IMR-90 (cell line): ENCODE measurements at regions not wholly inside any gene's neighbourhood (a gene's known extent, or its start where the extent isn't known, plus 50 kb on each side); places are given as distances from the start of the nearest gene placed in this dataset.

Source experiments
- ATAC-seq: fragments of 200-7000 bp; cut with Tn5 transposase; 2 replicates; pipeline ENCODE4 v1.9.1; 2020; ENCODE audit warnings: low read depth, mild to moderate bottlenecking, moderate library complexity
- BruUV-seq: library from RNA; stranded (reverse); fragments of 400-500 nt; replicated peaks from 2 replicates; lab custom pipeline; 2021; lab: Mats Ljungman, UMichigan
- CTCF ChIA-PET: fragments of 300-600 bp; formaldehyde crosslinking; extraction: SDS; loops from one replicate; lab custom pipeline; 2021; ENCODE audit warnings: antibody characterized with exemption; lab: Yijun Ruan, JAX
- POLR2A ChIA-PET: fragments of 300-600 bp; sonication (Branson Sonifier 250); formaldehyde crosslinking; loops from one replicate; lab custom pipeline; 2022; ENCODE audit warnings: antibody characterized with exemption; ENCODE audit not compliant: unreplicated experiment; lab: Charles Lee
- DNase-seq: peaks from one replicate; pipeline ENCODE4 v3.0.0; 2013
- H2AFZ ChIP-seq: replicated peaks from 2 replicates; pipeline ENCODE3; 2013; ENCODE audit warnings: low read length, mild to moderate bottlenecking; ENCODE audit not compliant: poor library complexity
- H2AK5ac ChIP-seq: 2 replicates; pipeline ENCODE4 v1.6.1; 2013; ENCODE audit warnings: low read depth, low read length, inconsistent platforms
- H2AK9ac ChIP-seq: replicated peaks from 2 replicates; pipeline ENCODE3; 2013; ENCODE audit warnings: mild to moderate bottlenecking, low read depth, low read length, moderate library complexity; ENCODE audit not compliant: poor library complexity
- H2BK120ac ChIP-seq: 2 replicates; pipeline ENCODE4 v1.6.1; 2013; ENCODE audit warnings: low read depth, low read length, inconsistent platforms
- H2BK15ac ChIP-seq: 3 replicates; pipeline ENCODE4 v1.6.1; 2013; ENCODE audit warnings: low read depth, low read length, inconsistent platforms
- H2BK20ac ChIP-seq: 2 replicates; pipeline ENCODE4 v1.6.1; 2013; ENCODE audit warnings: low read depth, mild to moderate bottlenecking, inconsistent platforms, low read length, moderate library complexity
- H2BK5ac ChIP-seq: 2 replicates; pipeline ENCODE4 v1.6.1; 2013; ENCODE audit warnings: mild to moderate bottlenecking, low read depth, low read length, inconsistent platforms; ENCODE audit not compliant: poor library complexity, severe bottlenecking
- H3K14ac ChIP-seq: replicated peaks from 2 replicates; pipeline ENCODE4 v1.6.1; 2013; ENCODE audit warnings: low read depth, low read length, inconsistent platforms
- H3K18ac ChIP-seq: 2 replicates; pipeline ENCODE4 v1.6.1; 2013; ENCODE audit warnings: low read depth, low read length, control low read depth
- H3K23ac ChIP-seq: 2 replicates; pipeline ENCODE4 v1.6.1; 2013; ENCODE audit warnings: low read depth, low read length, inconsistent platforms
- H3K27ac ChIP-seq: 2 replicates; pipeline ENCODE4 v1.5.1; 2013; ENCODE audit warnings: mild to moderate bottlenecking, control low read depth, low read length; ENCODE audit not compliant: insufficient read depth
- H3K27me3 ChIP-seq: 2 replicates; pipeline ENCODE4 v1.6.1; 2013; ENCODE audit warnings: low read length; ENCODE audit not compliant: control insufficient read depth, insufficient read depth
- H3K36me3 ChIP-seq: 2 replicates; pipeline ENCODE4 v1.6.1; 2013; ENCODE audit warnings: low read length, mixed read lengths; ENCODE audit not compliant: control insufficient read depth, insufficient read depth
- H3K4ac ChIP-seq: 2 replicates; pipeline ENCODE4 v1.6.1; 2013; ENCODE audit warnings: low read depth, low read length, inconsistent platforms
- H3K4me1 ChIP-seq: 2 replicates; pipeline ENCODE4 v1.6.1; 2013; ENCODE audit warnings: low read length, mixed read lengths; ENCODE audit not compliant: control insufficient read depth, insufficient read depth
- H3K4me2 ChIP-seq: 2 replicates; pipeline ENCODE4 v1.6.1; 2013; ENCODE audit warnings: low read depth, mild to moderate bottlenecking, control low read depth, low read length, moderate library complexity
- H3K4me3 ChIP-seq: 2 replicates; pipeline ENCODE4 v1.5.1; 2013; ENCODE audit warnings: low read depth, mild to moderate bottlenecking, control low read depth, low read length, moderate library complexity; ENCODE audit not compliant: insufficient read depth
- H3K56ac ChIP-seq: 2 replicates; pipeline ENCODE4 v1.6.1; 2013; ENCODE audit warnings: low read length, inconsistent platforms; ENCODE audit not compliant: insufficient read depth; ENCODE audit errors: extremely low read depth
- H3K79me1 ChIP-seq, 2 experiments: 2 replicates each; pipeline ENCODE4 v1.6.1; 2013; ENCODE audit warnings: low read length in 2 of 2, inconsistent platforms in 1 of 2, low read depth in 1 of 2
- H3K9ac ChIP-seq: 2 replicates; pipeline ENCODE4 v1.6.1; 2013; ENCODE audit warnings: low read depth, low read length, control low read depth
- H3K9me1 ChIP-seq: 2 replicates; pipeline ENCODE4 v1.6.1; 2013; ENCODE audit warnings: low read length, inconsistent platforms; ENCODE audit not compliant: insufficient read depth
- H3K9me3 ChIP-seq: 2 replicates; pipeline ENCODE4 v1.6.1; 2013; ENCODE audit warnings: low read length; ENCODE audit not compliant: control insufficient read depth, insufficient read depth
- H4K20me1 ChIP-seq: 2 replicates; pipeline ENCODE4 v1.6.1; 2013; ENCODE audit warnings: low read length, inconsistent platforms; ENCODE audit not compliant: insufficient read depth
- H4K5ac ChIP-seq: 2 replicates; pipeline ENCODE4 v1.6.1; 2013; ENCODE audit warnings: mild to moderate bottlenecking, low read depth, low read length, control low read depth
- H4K8ac ChIP-seq, 2 experiments: 2 replicates each; pipeline ENCODE4 v1.6.1; 2013; ENCODE audit warnings: low read depth in 2 of 2, low read length in 2 of 2, control low read depth in 1 of 2, inconsistent platforms in 1 of 2
- H4K91ac ChIP-seq: 2 replicates; pipeline ENCODE4 v1.6.1; 2013; ENCODE audit warnings: low read depth, low read length, inconsistent platforms; ENCODE audit not compliant: insufficient read depth
- POLR2A ChIP-seq: IDR thresholded peaks from 2 replicates; pipeline ENCODE4 v1.6.1; 2012; ENCODE audit warnings: mild to moderate bottlenecking, low read depth, low read length
- WGBS, 2 experiments: methylation state at CpG; one replicate each; pipeline versions ENCODE4 v1.1.5 to v1.1.7; 2013; ENCODE audit warnings: missing lambda C conversion rate in 2 of 2; ENCODE audit not compliant: insufficient read length in 1 of 2; ENCODE audit errors: extremely low coverage in 2 of 2; 5-methylcytosine and 5-hydroxymethylcytosine counted together
- dilution Hi-C: fragments of 300-500 bp; cut with HindIII; formaldehyde crosslinking; loops from one replicate; pipeline ENCODE4 v1.14.3; 2018; ENCODE audit warnings: low sequenced_read_pairs; ENCODE audit not compliant: unreplicated experiment
- in situ Hi-C: fragments of 300-500 bp; cut with MboI; formaldehyde crosslinking; loops from 3 replicates; pipeline ENCODE4 v1.14.3; 2019; ENCODE audit warnings: low sequenced_read_pairs, inconsistent platforms, mixed read lengths
- intact Hi-C: fragments of 100-400 bp; cut with micrococcal nuclease; formaldehyde crosslinking; loops from 2 replicates; pipeline ENCODE4 v1.10.0; 2022

DNA sequence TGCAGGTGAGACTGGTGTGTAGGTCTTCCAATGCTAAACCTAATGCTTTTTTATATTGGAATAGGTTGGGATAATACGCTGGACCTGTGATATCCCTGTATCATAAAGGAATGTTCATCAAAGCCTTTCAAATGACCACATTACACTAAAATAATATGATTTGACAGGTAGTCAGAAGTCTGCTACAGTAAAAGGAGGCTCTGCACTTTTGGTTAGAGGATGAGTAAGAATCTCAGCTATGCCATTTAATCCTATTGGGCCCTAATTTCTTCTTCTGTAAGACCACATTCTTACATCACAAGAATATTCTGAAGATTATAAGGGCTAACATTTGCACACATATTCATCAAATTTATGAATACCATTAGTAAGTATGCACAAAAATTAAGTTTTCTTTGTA, 250.5 kb upstream of the FLRT2 start:
- Histone ChIP-seq H3K9me3 (no peaks in the 10 kb centered on the region), H3K4ac (no peak overlapping the region), H2BK5ac (no peak overlapping the region), H4K8ac (no peak overlapping the region), H4K91ac (no peak overlapping the region), H2AK5ac (no peak overlapping the region), H2BK120ac (no peak overlapping the region), H3K18ac (no peak overlapping the region), H3K4me3 (no peak overlapping the region), H3K27me3 (no peaks in the 10 kb centered on the region), H4K5ac (no peak overlapping the region), H3K14ac (no peak overlapping the region), H3K9ac (no peak overlapping the region), H2BK20ac (no peak overlapping the region), H3K27ac (no peak overlapping the region), H3K36me3 (no peaks in the 10 kb centered on the region), H3K9me1 (no peaks in the 10 kb centered on the region), H3K79me1 (no peaks in the 10 kb centered on the region), H2BK15ac (no peak overlapping the region), H3K23ac (no peak overlapping the region), H2AK9ac (no peak overlapping the region), H3K56ac (no peak overlapping the region), H2AFZ (no peak overlapping the region), H4K20me1 (no peaks in the 10 kb centered on the region), H3K4me1 (no peaks in the 10 kb centered on the region), H3K4me2 (no peak overlapping the region)
- no peak for DNase-seq
- no TSS peak for BruUV-seq
- in situ Hi-C loops (no loop called here), intact Hi-C loops (no loop called here), dilution Hi-C loops (no loop called here)
- TF ChIP-seq POLR2A = no peak
- CTCF ChIA-PET = no interaction called here
- no peak for ATAC-seq
- WGBS, 2 experiments = no CpG with 5 or more reads among the region's 1 CpG
- POLR2A ChIA-PET = no interaction called here
